SK-N-SH treated with all-trans-retinoic acid at 6 μM for 48 hours (cell line): ENCODE measurements at regions not wholly inside any gene's neighbourhood (a gene's known extent, or its start where the extent isn't known, plus 50 kb on each side); places are given as distances from the start of the nearest gene placed in this dataset.

Experiments
- ATAC-seq: fragments of 200-7000 bp; cut with Tn5 transposase; 3 replicates; pipeline ENCODE4 v1.9.1; 2020; ENCODE audit warnings: mild to moderate bottlenecking, moderate library complexity
- ARNTL ChIP-seq: fragments of 450-650 bp; formaldehyde crosslinking; IDR thresholded peaks from 2 replicates; pipeline ENCODE4 v1.5.0; 2020; ENCODE audit warnings: low read depth, mild to moderate bottlenecking, moderate library complexity, borderline replicate concordance
- BACH2 ChIP-seq: fragments of 250-450 bp; sonication (Bioruptor Pico); IDR thresholded peaks from 2 replicates; pipeline ENCODE4 v1.9.0; 2021; ENCODE audit warnings: mild to moderate bottlenecking, borderline replicate concordance
- CREB5 ChIP-seq: fragments of 250-450 bp; sonication (Bioruptor Pico); IDR thresholded peaks from 2 replicates; pipeline ENCODE4 v1.5.1; 2020; ENCODE audit warnings: low read depth, mild to moderate bottlenecking, moderate library complexity
- CSDC2 ChIP-seq: fragments of 250-450 bp; sonication (Bioruptor Pico); IDR thresholded peaks from 2 replicates; pipeline ENCODE4 v1.5.0; 2020; ENCODE audit warnings: mild to moderate bottlenecking, moderate library complexity
- CSRNP3 ChIP-seq: fragments of 250-450 bp; sonication (Bioruptor Pico); IDR thresholded peaks from 2 replicates; pipeline ENCODE4 v1.5.1; 2021; ENCODE audit warnings: mild to moderate bottlenecking, moderate library complexity
- ESRRG ChIP-seq: fragments of 250-450 bp; sonication (Bioruptor Pico); IDR thresholded peaks from 2 replicates; pipeline ENCODE4 v1.6.1; 2021; ENCODE audit warnings: mild to moderate bottlenecking
- ISL1 ChIP-seq: fragments of 250-450 bp; sonication (Bioruptor Pico); IDR thresholded peaks from 2 replicates; pipeline ENCODE4 v2.1.2; 2022; ENCODE audit warnings: mild to moderate bottlenecking, moderate library complexity
- OSR1 ChIP-seq: fragments of 250-450 bp; sonication (Bioruptor Pico); IDR thresholded peaks from 2 replicates; pipeline ENCODE4 v1.8.0; 2022; ENCODE audit warnings: moderate library complexity, mild to moderate bottlenecking, inconsistent platforms
- PATZ1 ChIP-seq: fragments of 250-450 bp; sonication (Bioruptor Pico); IDR thresholded peaks from 2 replicates; pipeline ENCODE4 v1.8.0; 2020; ENCODE audit warnings: mild to moderate bottlenecking, moderate library complexity, borderline replicate concordance
- POU6F1 ChIP-seq: fragments of 250-450 bp; sonication (Bioruptor Pico); IDR thresholded peaks from 2 replicates; pipeline ENCODE4 v1.8.0; 2021; ENCODE audit warnings: low read depth, mild to moderate bottlenecking, moderate library complexity, borderline replicate concordance
- PPARA ChIP-seq: fragments of 250-450 bp; sonication (Bioruptor Pico); IDR thresholded peaks from 2 replicates; pipeline ENCODE4 v1.5.0; 2020; ENCODE audit warnings: mild to moderate bottlenecking, borderline replicate concordance
- RARB ChIP-seq: fragments of 250-450 bp; sonication (Bioruptor Pico); IDR thresholded peaks from 2 replicates; pipeline ENCODE4 v1.8.0; 2021; ENCODE audit warnings: mild to moderate bottlenecking, moderate library complexity
- SNAI2 ChIP-seq: fragments of 250-450 bp; sonication (Bioruptor Pico); IDR thresholded peaks from 2 replicates; pipeline ENCODE4 v1.5.0; 2020; ENCODE audit warnings: mild to moderate bottlenecking, moderate library complexity
- TCF4 ChIP-seq: fragments of 250-450 bp; sonication (Bioruptor Pico); IDR thresholded peaks from 2 replicates; pipeline ENCODE4 v1.8.0; 2021; ENCODE audit warnings: mild to moderate bottlenecking, moderate library complexity, borderline replicate concordance
- TOX ChIP-seq: fragments of 250-450 bp; sonication (Bioruptor Pico); IDR thresholded peaks from 2 replicates; pipeline ENCODE4 v1.8.0; 2021; ENCODE audit warnings: mild to moderate bottlenecking, moderate library complexity, borderline replicate concordance
- TSHZ2 ChIP-seq: fragments of 250-450 bp; sonication (Bioruptor Pico); IDR thresholded peaks from 2 replicates; pipeline ENCODE4 v1.5.0; 2020; ENCODE audit warnings: mild to moderate bottlenecking, moderate library complexity
- ZC3H10 ChIP-seq: fragments of 250-450 bp; sonication (Bioruptor Pico); IDR thresholded peaks from 2 replicates; pipeline ENCODE4 v1.5.1; 2021; ENCODE audit warnings: mild to moderate bottlenecking, moderate library complexity
- ZFP3 ChIP-seq: fragments of 250-450 bp; sonication (Bioruptor Pico); IDR thresholded peaks from 2 replicates; pipeline ENCODE4 v1.5.0; 2020; ENCODE audit warnings: mild to moderate bottlenecking, moderate library complexity
- ZNF70 ChIP-seq: fragments of 450-650 bp; formaldehyde crosslinking; IDR thresholded peaks from 2 replicates; pipeline ENCODE4 v1.5.0; 2020; ENCODE audit warnings: mild to moderate bottlenecking, moderate library complexity

- ATAC-seq, result no peak
- TF ChIP-seq RARB (CRISPR knock-in tag) (no peak), SNAI2 (no peak), ZFP3 (CRISPR knock-in tag) (no peak), ZNF70 (no peak), PPARA (no peak), TSHZ2 (CRISPR knock-in tag) (no peak), POU6F1 (no peak), CREB5 (CRISPR knock-in tag) (no peak), ISL1 (CRISPR knock-in tag) (no peak; the same call in 1 of the 2 replicates), ARNTL (CRISPR knock-in tag) (no peak), TCF4 (no peak), CSRNP3 (CRISPR knock-in tag) (no peak), TOX (CRISPR knock-in tag) (no peak), ESRRG (CRISPR knock-in tag) (no peak)
- TF ChIP-seq, all 23 proteins: peak for 0
These were observed 287.7 kb downstream of the BTG1 start for GRCh38 chr12:91857813-91858542.

GRCh38 chr12:91854725-91855124, 290.9 kb downstream of the BTG1 start:
- no peak for ATAC-seq
- no peak for TF ChIP-seq PATZ1 (CRISPR knock-in tag)
- no peak for TF ChIP-seq CSDC2 (CRISPR knock-in tag)
- TF ChIP-seq ZFP3 (CRISPR knock-in tag), result no peak
- TF ChIP-seq ARNTL (CRISPR knock-in tag), result no peak
- TF ChIP-seq ZNF70, result no peak
- TF ChIP-seq OSR1, result no peak
- TF ChIP-seq CREB5 (CRISPR knock-in tag), result no peak
- TF ChIP-seq BACH2 (CRISPR knock-in tag), result no peak
- TF ChIP-seq SNAI2, result no peak
- TF ChIP-seq TCF4, result no peak
- no peak for TF ChIP-seq TSHZ2 (CRISPR knock-in tag)
- no peak for TF ChIP-seq ZC3H10 (CRISPR knock-in tag)
